D721Med (cell line): ENCODE measurements at regions not wholly inside any gene's neighbourhood (a gene's known extent, or its start where the extent isn't known, plus 50 kb on each side); places are given as distances from the start of the nearest gene placed in this dataset.

Experiments used
- DNase-seq: peaks from one replicate; pipeline ENCODE4 v3.0.0; 2011; ENCODE audit warnings: low spot score; ENCODE audit not compliant: insufficient read length
- FAIRE-seq: peaks from 2 replicates; lab custom pipeline; 2011; peaks lifted over from hg19 to GRCh38; lab: Jason Lieb, UNC
- CTCF ChIP-seq: IDR thresholded peaks from 2 replicates; pipeline ENCODE4 v1.5.1; 2012; ENCODE audit warnings: mild to moderate bottlenecking, control low read depth; ENCODE audit not compliant: insufficient read depth; ENCODE audit errors: missing control alignments

GRCh38 chr21:17387030-17387617 is 125.7 kb upstream of the CXADR start:
- FAIRE-seq, result peak; percentile 84
- TF ChIP-seq CTCF, result peak; percentile 75

GRCh38 chr21:17388226-17388625 is 124.6 kb upstream of the CXADR start:
- FAIRE-seq (no peak), DNase-seq (no peak)
- no peak for TF ChIP-seq CTCF

More at GRCh38 chr21:17387030-17387617, 125.7 kb upstream of the CXADR start:
- no peak for DNase-seq

- no peak for DNase-seq
- FAIRE-seq, result no peak
- no peak for TF ChIP-seq CTCF
These were observed 123.5 kb upstream of the CXADR start for GRCh38 chr21:17389311-17389710.

- FAIRE-seq, result no peak
- no peak for DNase-seq
These were observed 122.3 kb upstream of the CXADR start for GRCh38 chr21:17390569-17390968.

GRCh38 chr21:17391811-17392340 is 121.0 kb upstream of the CXADR start:
- DNase-seq, result no peak
- no peak for FAIRE-seq
- no peak for TF ChIP-seq CTCF

More at GRCh38 chr21:17390569-17390968, 122.3 kb upstream of the CXADR start:
- no peak for TF ChIP-seq CTCF

- no peak for DNase-seq
- TF ChIP-seq CTCF, result no peak
- FAIRE-seq, result no peak
These were observed 119.4 kb upstream of the CXADR start for GRCh38 chr21:17393413-17393812.

- FAIRE-seq (no peak), DNase-seq (no peak)
- TF ChIP-seq CTCF, result no peak
These were observed 115.9 kb upstream of the CXADR start for GRCh38 chr21:17396948-17397347.
